Subcutaneous abdominal adipose tissue (tissue), 5 donors: ENCODE measurements at regions not wholly inside any gene's neighbourhood (a gene's known extent, or its start where the extent isn't known, plus 50 kb on each side); places are given as distances from the start of the nearest gene placed in this dataset.
"Not testable (repeated sequence)": the region's sequence is repeated elsewhere in the genome, so short reads cannot be mapped to it uniquely, and the experiment has no call there.

Experiments
- H3K27ac ChIP-seq: one replicate; pipeline ENCODE4 v1.7.0; 2013; ENCODE audit warnings: low read depth, mild to moderate bottlenecking, inconsistent platforms, low read length, moderate library complexity
- H3K27me3 ChIP-seq, 5 donors: one replicate each; pipeline ENCODE4 v1.7.0; 2013; ENCODE audit warnings: low read length in 5 of 5, inconsistent platforms in 1 of 5; ENCODE audit not compliant: control insufficient read depth in 5 of 5, insufficient read depth in 4 of 5
- H3K36me3 ChIP-seq, 5 donors: one replicate each; pipeline ENCODE4 v1.7.0; 2013; ENCODE audit warnings: low read length in 5 of 5; ENCODE audit not compliant: control insufficient read depth in 5 of 5, insufficient read depth in 5 of 5
- H3K4me1 ChIP-seq, 5 donors: one replicate each; pipeline ENCODE4 v1.7.0; 2013; ENCODE audit warnings: low read length in 5 of 5, mild to moderate bottlenecking in 3 of 5, moderate library complexity in 1 of 5; ENCODE audit not compliant: control insufficient read depth in 5 of 5, insufficient read depth in 5 of 5
- H3K4me3 ChIP-seq, 5 donors: one replicate each; pipeline ENCODE4 v1.7.0; 2013; ENCODE audit warnings: low read length in 5 of 5, low read depth in 1 of 5
- H3K9ac ChIP-seq, 5 donors: one replicate each; pipeline ENCODE4 v1.7.0; 2013; ENCODE audit warnings: low read length in 5 of 5, mild to moderate bottlenecking in 4 of 5, moderate library complexity in 3 of 5
- H3K9me3 ChIP-seq, 5 donors: one replicate each; pipeline ENCODE4 v1.7.0; 2013; ENCODE audit warnings: low read length in 5 of 5; ENCODE audit not compliant: control insufficient read depth in 5 of 5
- donor health status: healthy.
- donor health status: healthy.
- donor health status: healthy.
- donor health status: healthy.
- donor health status: healthy.

- not testable (repeated sequence) for H3K36me3 ChIP-seq
These were observed 120.5 kb upstream of the SALL4 start for GRCh38 chr20:51922812-51923211.

GRCh38 chr20:51918561-51918960, 116.2 kb upstream of the SALL4 start:
- no peaks in the 10 kb centered on the region for H3K36me3 ChIP-seq

More at GRCh38 chr20:51922812-51923211, 120.5 kb upstream of the SALL4 start:
- not testable (repeated sequence) for H3K4me3 ChIP-seq, H3K9ac ChIP-seq, H3K27ac ChIP-seq, H3K27me3 ChIP-seq, H3K9me3 ChIP-seq, H3K4me1 ChIP-seq

GRCh38 chr20:51917886-51918535, 115.7 kb upstream of the SALL4 start:
- no peaks in the 10 kb centered on the region for H3K36me3 ChIP-seq
- no peaks in the 10 kb centered on the region for H3K4me1 ChIP-seq
- H3K27ac ChIP-seq, result no peak overlapping the region
- H3K9me3 ChIP-seq, result no peaks in the 10 kb centered on the region
- H3K27me3 ChIP-seq, result no peaks in the 10 kb centered on the region
- no peak overlapping the region for H3K9ac ChIP-seq
- H3K4me3 ChIP-seq, result no peak overlapping the region

More at GRCh38 chr20:51918561-51918960, 116.2 kb upstream of the SALL4 start:
- Histone ChIP-seq H3K27me3 (no peaks in the 10 kb centered on the region), H3K9me3 (no peaks in the 10 kb centered on the region), H3K4me1 (no peaks in the 10 kb centered on the region), H3K27ac (no peak overlapping the region), H3K9ac (no peak overlapping the region), H3K4me3 (no peak overlapping the region)

GRCh38 chr20:51916244-51916643, 113.9 kb upstream of the SALL4 start:
- H3K9me3 ChIP-seq, result no peaks in the 10 kb centered on the region
- H3K4me1 ChIP-seq, result no peaks in the 10 kb centered on the region
- no peak overlapping the region for H3K27ac ChIP-seq

GRCh38 chr20:51914758-51915157, 112.4 kb upstream of the SALL4 start:
- H3K27ac ChIP-seq, result no peak overlapping the region
- no peaks in the 10 kb centered on the region for H3K4me1 ChIP-seq
- H3K9me3 ChIP-seq, result no peaks in the 10 kb centered on the region
- no peak overlapping the region for H3K4me3 ChIP-seq
- peaks cover 0 to 2% (median 0%) of the 10 kb centered on the region in 5 donors for H3K27me3 ChIP-seq
- H3K9ac ChIP-seq, result no peak overlapping the region
- H3K36me3 ChIP-seq, result no peaks in the 10 kb centered on the region

More at GRCh38 chr20:51916244-51916643, 113.9 kb upstream of the SALL4 start:
- H3K27me3 ChIP-seq, result peaks cover 0 to 2% (median 0%) of the 10 kb centered on the region in 5 donors
- no peaks in the 10 kb centered on the region for H3K36me3 ChIP-seq
- H3K4me3 ChIP-seq, result no peak overlapping the region
- no peak overlapping the region for H3K9ac ChIP-seq

GRCh38 chr20:51910321-51911050, 108.2 kb upstream of the SALL4 start:
- Histone ChIP-seq H3K27me3 (peaks cover 0 to 2% (median 0%) of the 10 kb centered on the region in 5 donors), H3K27ac (no peak overlapping the region), H3K36me3 (no peaks in the 10 kb centered on the region), H3K4me1 (no peaks in the 10 kb centered on the region), H3K9me3 (no peaks in the 10 kb centered on the region), H3K4me3 (no peak overlapping the region), H3K9ac (no peak overlapping the region)

- H3K36me3 ChIP-seq, result no peaks in the 10 kb centered on the region
- no peak overlapping the region for H3K27ac ChIP-seq
- no peak overlapping the region for H3K4me3 ChIP-seq
- H3K9ac ChIP-seq, result no peak overlapping the region
- H3K9me3 ChIP-seq, result no peaks in the 10 kb centered on the region
- H3K27me3 ChIP-seq, result peaks cover 0 to 3% (median 0%) of the 10 kb centered on the region in 5 donors
- no peaks in the 10 kb centered on the region for H3K4me1 ChIP-seq
These were observed 104.4 kb upstream of the SALL4 start for GRCh38 chr20:51906679-51907078.

- Histone ChIP-seq H3K27me3 (peaks cover 0 to 3% (median 0%) of the 10 kb centered on the region in 5 donors), H3K9me3 (no peaks in the 10 kb centered on the region), H3K4me3 (no peak overlapping the region), H3K4me1 (no peaks in the 10 kb centered on the region), H3K27ac (no peak overlapping the region), H3K9ac (no peak overlapping the region), H3K36me3 (no peaks in the 10 kb centered on the region)
These were observed 103.7 kb upstream of the SALL4 start for GRCh38 chr20:51906049-51906448.

- Histone ChIP-seq H3K9ac (no peak overlapping the region), H3K27ac (no peak overlapping the region), H3K9me3 (peaks cover 0 to 3% (median 0%) of the 10 kb centered on the region in 5 donors), H3K4me3 (no peak overlapping the region), H3K27me3 (peaks cover 0 to 3% (median 0%) of the 10 kb centered on the region in 5 donors), H3K4me1 (no peaks in the 10 kb centered on the region), H3K36me3 (no peaks in the 10 kb centered on the region)
These were observed 100.6 kb upstream of the SALL4 start for GRCh38 chr20:51902933-51903332.

- H3K9me3 ChIP-seq, result peaks cover 0 to 3% (median 0%) of the 10 kb centered on the region in 5 donors
- H3K27ac ChIP-seq, result no peak overlapping the region
- H3K9ac ChIP-seq, result no peak overlapping the region
- H3K4me1 ChIP-seq, result no peaks in the 10 kb centered on the region
- no peak overlapping the region for H3K4me3 ChIP-seq
- peaks cover 0 to 3% (median 0%) of the 10 kb centered on the region in 5 donors for H3K27me3 ChIP-seq
- no peaks in the 10 kb centered on the region for H3K36me3 ChIP-seq
These were observed 98.1 kb upstream of the SALL4 start for GRCh38 chr20:51900443-51900842.
